Breast epithelium (tissue), 3 donors: ENCODE measurements at regions not wholly inside any gene's neighbourhood (a gene's known extent, or its start where the extent isn't known, plus 50 kb on each side); places are given as distances from the start of the nearest gene placed in this dataset.

Experiments
- POLR2A ChIP-seq: fragments of 450-650 bp; IDR thresholded peaks from one replicate; pipeline ENCODE4 v1.6.1; 2016; ENCODE audit warnings: antibody characterized with exemption, mild to moderate bottlenecking, moderate library complexity
- POLR2AphosphoS5 ChIP-seq, 3 donors: sonication (generic); formaldehyde crosslinking; IDR thresholded peaks; one replicate each; pipeline ENCODE4 v1.6.1; 2017; ENCODE audit warnings: antibody characterized with exemption in 3 of 3
- TF ChIP-seq, protein P1 (sequence below), 3 donors: fragments of 450-650 bp; IDR thresholded peaks; one replicate each; pipeline ENCODE4 v1.5.1; 2016 to 2017; ENCODE audit warnings: antibody characterized with exemption in 3 of 3, mild to moderate bottlenecking in 3 of 3, moderate library complexity in 3 of 3

DNA sequence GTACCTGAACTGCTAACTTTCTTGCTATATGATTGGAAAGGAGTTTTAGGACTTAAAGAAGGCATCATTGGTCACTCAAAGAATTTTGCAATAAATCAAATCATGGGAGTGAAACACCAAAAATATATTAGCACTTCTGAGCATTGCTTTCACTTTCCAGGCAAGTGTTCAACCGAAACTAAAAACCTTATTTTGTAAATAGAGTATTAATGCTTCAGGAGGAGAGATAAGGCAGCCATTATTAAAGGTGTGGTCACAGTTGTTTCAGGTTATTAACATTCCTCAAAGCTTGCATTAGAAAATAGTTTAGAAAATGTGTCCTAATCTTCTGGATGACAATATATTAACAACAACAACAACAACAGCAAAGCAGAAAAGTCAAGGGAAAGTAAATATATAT is 92.3 kb upstream of the TLL1 start:
- TF ChIP-seq, protein P1, sequence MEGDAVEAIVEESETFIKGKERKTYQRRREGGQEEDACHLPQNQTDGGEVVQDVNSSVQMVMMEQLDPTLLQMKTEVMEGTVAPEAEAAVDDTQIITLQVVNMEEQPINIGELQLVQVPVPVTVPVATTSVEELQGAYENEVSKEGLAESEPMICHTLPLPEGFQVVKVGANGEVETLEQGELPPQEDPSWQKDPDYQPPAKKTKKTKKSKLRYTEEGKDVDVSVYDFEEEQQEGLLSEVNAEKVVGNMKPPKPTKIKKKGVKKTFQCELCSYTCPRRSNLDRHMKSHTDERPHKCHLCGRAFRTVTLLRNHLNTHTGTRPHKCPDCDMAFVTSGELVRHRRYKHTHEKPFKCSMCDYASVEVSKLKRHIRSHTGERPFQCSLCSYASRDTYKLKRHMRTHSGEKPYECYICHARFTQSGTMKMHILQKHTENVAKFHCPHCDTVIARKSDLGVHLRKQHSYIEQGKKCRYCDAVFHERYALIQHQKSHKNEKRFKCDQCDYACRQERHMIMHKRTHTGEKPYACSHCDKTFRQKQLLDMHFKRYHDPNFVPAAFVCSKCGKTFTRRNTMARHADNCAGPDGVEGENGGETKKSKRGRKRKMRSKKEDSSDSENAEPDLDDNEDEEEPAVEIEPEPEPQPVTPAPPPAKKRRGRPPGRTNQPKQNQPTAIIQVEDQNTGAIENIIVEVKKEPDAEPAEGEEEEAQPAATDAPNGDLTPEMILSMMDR (IDR thresholded peaks at IDR 0.05), result no peak
- no peak for TF ChIP-seq POLR2A
- TF ChIP-seq POLR2AphosphoS5 (IDR thresholded peaks at IDR 0.05), result no peak
